HEK293T (cell line): ENCODE measurements at regions not wholly inside any gene's neighbourhood (a gene's known extent, or its start where the extent isn't known, plus 50 kb on each side); places are given as distances from the start of the nearest gene placed in this dataset.

Experiments
- CTCF ChIA-PET: fragments of 350-600 bp; formaldehyde crosslinking; extraction: SDS; loops from one replicate; lab custom pipeline; 2021; ENCODE audit warnings: antibody characterized with exemption, inconsistent platforms; lab: Yijun Ruan, JAX
- POLR2A ChIA-PET: fragments of 350-600 bp; formaldehyde crosslinking; extraction: SDS; loops from one replicate; lab custom pipeline; 2020; ENCODE audit warnings: antibody characterized with exemption, inconsistent platforms; lab: Yijun Ruan, JAX
- DNase-seq: peaks from one replicate; pipeline ENCODE4 v3.0.0; 2012; ENCODE audit warnings: mixed read lengths; ENCODE audit errors: extremely low spot score
- ARNT ChIP-seq: fragments of 450-650 bp; IDR thresholded peaks from 2 replicates; pipeline ENCODE4 v1.6.1; 2017; ENCODE audit warnings: mild to moderate bottlenecking
- BHLHE40 ChIP-seq: fragments of 450-650 bp; IDR thresholded peaks from 2 replicates; pipeline ENCODE4 v1.6.1; 2016; ENCODE audit warnings: mild to moderate bottlenecking, moderate library complexity, borderline replicate concordance
- CTBP1 ChIP-seq: fragments of 450-650 bp; IDR thresholded peaks from 2 replicates; pipeline ENCODE4 v1.6.1; 2016; ENCODE audit warnings: borderline replicate concordance
- ELF4 ChIP-seq: fragments of 450-650 bp; IDR thresholded peaks from 2 replicates; pipeline ENCODE4 v1.6.1; 2017; ENCODE audit warnings: antibody characterized with exemption
- FOXA1 ChIP-seq: fragments of 450-650 bp; IDR thresholded peaks from 2 replicates; pipeline ENCODE4 v1.6.1; 2016; ENCODE audit warnings: mild to moderate bottlenecking
- FOXK2 ChIP-seq: fragments of 450-650 bp; IDR thresholded peaks from 2 replicates; pipeline ENCODE4 v1.6.1; 2016; ENCODE audit warnings: mild to moderate bottlenecking
- FOXM1 ChIP-seq: fragments of 450-650 bp; IDR thresholded peaks from 2 replicates; pipeline ENCODE4 v1.6.1; 2017; ENCODE audit warnings: mild to moderate bottlenecking, borderline replicate concordance
- HDGF ChIP-seq: fragments of 450-650 bp; IDR thresholded peaks from 2 replicates; pipeline ENCODE4 v1.6.1; 2017; ENCODE audit warnings: antibody characterized with exemption, borderline replicate concordance
- L3MBTL2 ChIP-seq: fragments of 450-650 bp; conservative IDR thresholded peaks from 2 replicates; pipeline ENCODE4 v1.6.1; 2016; ENCODE audit warnings: mild to moderate bottlenecking
- LEF1 ChIP-seq: fragments of 450-650 bp; IDR thresholded peaks from 2 replicates; pipeline ENCODE4 v1.6.1; 2017; ENCODE audit warnings: mild to moderate bottlenecking, borderline replicate concordance
- NFRKB ChIP-seq: fragments of 450-650 bp; IDR thresholded peaks from 2 replicates; pipeline ENCODE4 v1.6.1; 2016; ENCODE audit warnings: mild to moderate bottlenecking, moderate library complexity
- SP1 ChIP-seq: fragments of 450-650 bp; IDR thresholded peaks from 2 replicates; pipeline ENCODE4 v1.6.1; 2017
- SUZ12 ChIP-seq: fragments of 450-650 bp; IDR thresholded peaks from 2 replicates; pipeline ENCODE4 v1.6.1; 2016; ENCODE audit warnings: mild to moderate bottlenecking
- TARDBP ChIP-seq: fragments of 450-650 bp; IDR thresholded peaks from 2 replicates; pipeline ENCODE4 v1.6.1; 2016
- ZNF384 ChIP-seq: fragments of 450-650 bp; IDR thresholded peaks from 2 replicates; pipeline ENCODE4 v1.6.1; 2016
- TF ChIP-seq, protein P1 (sequence below): fragments of 450-650 bp; IDR thresholded peaks from 2 replicates; pipeline ENCODE4 v1.6.1; 2016

DNA sequence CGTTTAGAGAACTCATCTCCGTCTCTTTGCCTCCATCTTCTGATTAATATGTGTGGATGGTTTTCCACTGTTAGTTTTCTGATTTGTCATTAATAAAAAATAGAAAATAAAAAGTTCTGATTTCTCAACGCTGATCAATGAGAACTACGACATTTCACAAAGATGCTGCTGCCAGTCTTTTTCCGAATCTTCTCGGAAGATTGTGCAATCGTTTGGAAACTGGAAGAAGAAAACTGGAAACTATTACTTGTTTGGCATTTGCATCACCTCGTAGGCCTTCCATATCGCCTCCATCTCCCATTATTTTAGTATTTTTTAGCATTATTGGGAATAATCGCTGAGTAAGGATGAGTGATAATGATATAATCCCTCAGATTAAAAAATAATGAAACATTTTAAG is 123.2 kb upstream of the KLF6 start:
- POLR2A ChIA-PET = interaction anchor here (1.6 kb wide), 1 partner anchor 123 kb away, joined by 7 read pairs; the partner anchor contains the start of gene KLF6
- TF ChIP-seq NFRKB (no peak), SP1 (no peak), BHLHE40 (no peak), ELF4 (no peak)
- TF ChIP-seq, protein P1, sequence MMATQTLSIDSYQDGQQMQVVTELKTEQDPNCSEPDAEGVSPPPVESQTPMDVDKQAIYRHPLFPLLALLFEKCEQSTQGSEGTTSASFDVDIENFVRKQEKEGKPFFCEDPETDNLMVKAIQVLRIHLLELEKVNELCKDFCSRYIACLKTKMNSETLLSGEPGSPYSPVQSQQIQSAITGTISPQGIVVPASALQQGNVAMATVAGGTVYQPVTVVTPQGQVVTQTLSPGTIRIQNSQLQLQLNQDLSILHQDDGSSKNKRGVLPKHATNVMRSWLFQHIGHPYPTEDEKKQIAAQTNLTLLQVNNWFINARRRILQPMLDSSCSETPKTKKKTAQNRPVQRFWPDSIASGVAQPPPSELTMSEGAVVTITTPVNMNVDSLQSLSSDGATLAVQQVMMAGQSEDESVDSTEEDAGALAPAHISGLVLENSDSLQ = no peak
- CTCF ChIA-PET = no interaction called here
- no peak for DNase-seq

DNA sequence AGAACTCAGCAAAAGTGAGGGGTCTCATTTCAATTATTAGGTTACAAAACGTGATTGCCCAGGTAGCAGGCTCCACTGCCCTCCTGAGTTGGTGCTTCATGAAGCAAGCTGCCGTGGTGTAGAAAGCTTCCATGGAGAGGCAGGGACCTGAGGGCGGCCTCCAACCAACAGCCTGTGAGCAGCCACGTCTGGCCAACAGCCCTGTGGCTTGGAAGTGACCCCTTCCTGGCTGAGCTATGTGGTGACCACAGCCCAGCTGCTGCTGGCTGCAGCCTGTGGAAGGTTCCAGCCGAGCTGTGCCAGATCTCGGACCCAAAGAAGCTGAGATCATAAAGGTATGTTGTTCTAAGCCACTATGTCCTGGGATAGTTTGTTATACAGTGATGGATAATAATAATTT is 122.5 kb upstream of the KLF6 start:
- no peak for TF ChIP-seq SUZ12
- no peak for TF ChIP-seq ZNF384
- no peak for TF ChIP-seq NFRKB
- TF ChIP-seq FOXA1 = no peak
- no peak for TF ChIP-seq BHLHE40
- no peak for TF ChIP-seq FOXK2
- TF ChIP-seq SP1 = no peak
- no peak for TF ChIP-seq L3MBTL2
- TF ChIP-seq ELF4 = no peak
- no peak for TF ChIP-seq HDGF
- no peak for TF ChIP-seq FOXM1
- no peak for TF ChIP-seq TARDBP
- TF ChIP-seq CTBP1 = no peak
- TF ChIP-seq LEF1 = no peak
- TF ChIP-seq, protein P1 = no peak
- no peak for TF ChIP-seq ARNT
- ChIA-PET CTCF (no interaction called here), POLR2A (interaction anchor here (1.6 kb wide), 1 partner anchor 122 kb away, joined by 7 read pairs; the partner anchor contains the start of gene KLF6)
- no peak for DNase-seq

DNA sequence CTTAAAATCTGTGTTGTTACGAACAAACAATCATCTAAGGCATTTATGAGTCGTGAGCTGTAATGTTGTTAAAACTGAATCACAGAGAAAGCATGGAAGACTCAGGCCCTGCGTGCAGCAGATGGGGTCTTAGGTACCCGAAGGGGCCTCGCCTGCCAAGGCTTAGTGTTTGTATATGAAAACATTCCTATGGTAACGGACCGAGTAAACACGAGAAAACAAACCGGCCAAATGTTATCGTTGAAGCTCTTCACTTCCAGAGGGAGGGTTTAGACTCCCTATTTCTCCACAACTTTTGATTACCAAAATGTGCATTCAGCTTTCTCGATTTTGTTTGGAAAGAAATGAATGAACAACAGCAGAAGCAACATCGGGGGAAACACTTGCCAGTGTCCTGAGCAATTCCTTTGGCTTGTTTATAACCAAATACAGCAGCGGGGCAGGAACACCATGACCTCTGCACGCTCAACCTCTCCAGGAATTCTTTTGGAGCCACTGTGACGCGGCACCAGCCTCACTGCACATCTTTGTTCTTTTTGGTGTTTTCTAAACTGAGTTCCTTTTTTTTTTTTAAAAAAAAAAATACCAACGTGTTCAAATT is 121.6 kb upstream of the KLF6 start:
- DNase-seq = no peak
- POLR2A ChIA-PET = interaction anchor here (1.6 kb wide), 1 partner anchor 121 kb away, joined by 7 read pairs; the partner anchor contains the start of gene KLF6
- CTCF ChIA-PET = interaction anchor here (0.6 kb wide), 1 partner anchor 76 kb away, joined by 3 read pairs; no protein-coding TSS in a partner anchor
- TF ChIP-seq CTBP1 (no peak), BHLHE40 (no peak), SP1 (no peak)

DNA sequence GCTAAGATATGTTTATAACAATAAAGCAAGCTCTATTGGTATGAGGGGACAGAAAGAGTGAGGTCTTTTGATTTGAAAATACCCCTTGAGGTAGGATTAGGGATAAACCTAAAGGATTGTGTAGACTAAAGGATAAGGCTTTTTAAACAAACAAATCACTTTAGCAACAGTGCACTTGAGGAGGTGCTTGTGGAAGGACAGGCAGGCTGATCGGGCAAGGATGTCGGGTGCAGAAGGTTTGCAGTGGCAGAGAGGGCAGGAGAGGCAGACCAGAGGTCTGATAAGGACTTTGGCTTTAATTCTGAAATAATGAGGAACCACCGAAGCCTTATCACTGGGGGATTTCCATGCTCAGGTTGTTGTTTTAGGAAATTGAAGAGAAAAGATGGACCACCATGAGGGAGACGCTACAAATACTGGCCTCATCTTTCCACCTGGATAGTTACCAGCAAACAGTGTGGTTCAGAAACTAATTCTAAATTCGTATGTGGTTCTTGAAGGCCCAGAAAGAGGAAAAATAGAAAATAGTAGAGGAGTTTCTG is 119.5 kb upstream of the KLF6 start:
- POLR2A ChIA-PET = no interaction called here
- CTCF ChIA-PET = no interaction called here
- no peak for DNase-seq
- TF ChIP-seq CTBP1 = no peak
- no peak for TF ChIP-seq NFRKB
- TF ChIP-seq TARDBP = no peak
- no peak for TF ChIP-seq L3MBTL2
- TF ChIP-seq ELF4 = no peak
- no peak for TF ChIP-seq FOXA1
- TF ChIP-seq ZNF384 = no peak
- TF ChIP-seq FOXM1 = no peak
- no peak for TF ChIP-seq BHLHE40
- TF ChIP-seq ARNT = no peak
- TF ChIP-seq FOXK2 = no peak
- no peak for TF ChIP-seq LEF1
- TF ChIP-seq, protein P1 = no peak
- no peak for TF ChIP-seq SUZ12
- TF ChIP-seq HDGF = no peak

DNA sequence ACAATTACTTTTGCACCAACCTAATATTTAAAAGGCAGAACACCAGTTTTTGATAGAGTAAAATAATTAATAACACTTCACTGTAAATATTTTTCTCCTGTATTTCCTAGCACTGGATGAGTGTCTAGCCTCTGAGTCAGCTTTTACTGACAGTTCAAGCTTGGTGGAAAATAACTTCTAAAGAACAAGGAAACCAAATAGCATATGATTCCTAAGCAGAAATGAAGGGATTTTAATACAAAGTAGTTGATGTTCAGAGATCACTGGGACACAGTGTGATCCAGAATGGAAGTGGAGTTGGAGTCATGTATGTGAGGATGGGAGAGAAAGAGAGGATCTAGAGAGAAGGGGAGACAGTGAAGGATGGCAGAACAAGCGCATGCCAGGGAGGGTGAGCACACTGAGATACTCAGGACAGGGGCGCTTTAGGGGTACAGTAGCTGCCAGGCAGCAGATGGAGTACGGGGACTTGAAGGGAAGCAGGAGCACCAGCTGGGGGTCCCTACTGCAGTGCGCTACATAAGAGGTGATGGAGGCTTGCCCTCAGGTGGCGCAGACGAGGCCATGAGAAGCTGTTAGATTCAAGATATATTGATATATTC is 117.9 kb upstream of the KLF6 start:
- TF ChIP-seq FOXA1 (no peak), NFRKB (no peak), LEF1 (no peak), ARNT (no peak), FOXK2 (no peak), BHLHE40 (no peak), CTBP1 (no peak), SUZ12 (no peak), HDGF (no peak), L3MBTL2 (no peak), SP1 (no peak), TARDBP (no peak), ZNF384 (no peak), FOXM1 (no peak), ELF4 (no peak)
- TF ChIP-seq, protein P1 = no peak
- DNase-seq = no peak
- CTCF ChIA-PET = no interaction called here
- POLR2A ChIA-PET = interaction anchor here (1.1 kb wide), 1 partner anchor 51 kb away, joined by 3 read pairs; no protein-coding TSS in a partner anchor
